Nephron (organoid): ENCODE measurements at regions not wholly inside any gene's neighbourhood (a gene's known extent, or its start where the extent isn't known, plus 50 kb on each side); places are given as distances from the start of the nearest gene placed in this dataset.

Experiments used
- H3K27ac Mint-ChIP-seq, 3 experiments: 2 replicates each; pipeline ENCODE4 v1.8.0; 2020; ENCODE audit warnings: mixed read lengths in 3 of 3, mild to moderate bottlenecking in 2 of 3, moderate library complexity in 1 of 3
- H3K27me3 Mint-ChIP-seq: 2 replicates; pipeline ENCODE4 v1.8.0; 2021; ENCODE audit warnings: low read depth, mild to moderate bottlenecking, moderate library complexity, mixed read lengths
- H3K36me3 Mint-ChIP-seq: 2 replicates; pipeline ENCODE4 v1.8.0; 2020; ENCODE audit warnings: low read depth, mixed read lengths
- H3K4me1 Mint-ChIP-seq: 2 replicates; pipeline ENCODE4 v1.8.0; 2020; ENCODE audit warnings: mixed read lengths
- H3K4me3 Mint-ChIP-seq, 3 experiments: 2 replicates each; pipeline ENCODE4 v1.8.0; 2020; ENCODE audit warnings: mild to moderate bottlenecking in 3 of 3, mixed read lengths in 3 of 3, moderate library complexity in 2 of 3
- H3K9me3 Mint-ChIP-seq: 2 replicates; pipeline ENCODE4 v1.8.0; 2020; ENCODE audit warnings: mixed read lengths
- CTCF ChIP-seq, 3 experiments: fragments of 200-600 bp; sonication (generic); IDR thresholded peaks; one replicate each; pipeline ENCODE4 v1.5.0; 2021; ENCODE audit warnings: antibody characterized with exemption in 3 of 3; ENCODE audit not compliant: unreplicated experiment in 3 of 3

GRCh38 chrX:69243276-69243675 lies 78.0 kb upstream of the PJA1 start:
- Mint-ChIP-seq H3K9me3 (peaks cover 8% of the 10 kb centered on the region), H3K4me1 (no peaks in the 10 kb centered on the region), H3K4me3 (no peak overlapping the region), H3K27ac (no peak overlapping the region), H3K27me3 (no peaks in the 10 kb centered on the region), H3K36me3 (no peaks in the 10 kb centered on the region)
- no peak for TF ChIP-seq CTCF (IDR thresholded peaks at IDR 0.05; ENCODE audit: unreplicated experiment in 3 of 3)

- H3K27me3 Mint-ChIP-seq, result no peaks in the 10 kb centered on the region
- no peak overlapping the region for H3K4me3 Mint-ChIP-seq
- H3K36me3 Mint-ChIP-seq, result no peaks in the 10 kb centered on the region
- no peaks in the 10 kb centered on the region for H3K9me3 Mint-ChIP-seq
- no peaks in the 10 kb centered on the region for H3K4me1 Mint-ChIP-seq
- TF ChIP-seq CTCF (IDR thresholded peaks at IDR 0.05; ENCODE audit: unreplicated experiment in 3 of 3), result no peak
- H3K27ac Mint-ChIP-seq, result no peak overlapping the region
Measured at GRCh38 chrX:69238887-69239231, 73.6 kb upstream of the PJA1 start.

- TF ChIP-seq CTCF (IDR thresholded peaks at IDR 0.05; ENCODE audit: unreplicated experiment in 3 of 3), result no peak
- Mint-ChIP-seq H3K9me3 (no peaks in the 10 kb centered on the region), H3K27me3 (no peaks in the 10 kb centered on the region), H3K4me3 (no peak overlapping the region), H3K4me1 (no peaks in the 10 kb centered on the region), H3K36me3 (no peaks in the 10 kb centered on the region), H3K27ac (no peak overlapping the region)
Measured at GRCh38 chrX:69238114-69238886, 73.0 kb upstream of the PJA1 start.

- H3K9me3 Mint-ChIP-seq, result peaks cover 4% of the 10 kb centered on the region
- no peaks in the 10 kb centered on the region for H3K27me3 Mint-ChIP-seq
- H3K4me3 Mint-ChIP-seq, result no peak overlapping the region
- no peak for TF ChIP-seq CTCF (IDR thresholded peaks at IDR 0.05; ENCODE audit: unreplicated experiment in 3 of 3)
- no peaks in the 10 kb centered on the region for H3K36me3 Mint-ChIP-seq
- H3K4me1 Mint-ChIP-seq, result no peaks in the 10 kb centered on the region
- H3K27ac Mint-ChIP-seq, result no peak overlapping the region
Measured at GRCh38 chrX:69237236-69237635, 72.0 kb upstream of the PJA1 start.

- Mint-ChIP-seq H3K9me3 (peaks cover 4% of the 10 kb centered on the region), H3K4me3 (no peak overlapping the region)
- TF ChIP-seq CTCF (IDR thresholded peaks at IDR 0.05; ENCODE audit: unreplicated experiment in 3 of 3), result no peak
Measured at GRCh38 chrX:69236641-69237040, 71.4 kb upstream of the PJA1 start.

GRCh38 chrX:69234624-69235023 lies 69.4 kb upstream of the PJA1 start:
- no peak overlapping the region for H3K27ac Mint-ChIP-seq

More at GRCh38 chrX:69236641-69237040, 71.4 kb upstream of the PJA1 start:
- Mint-ChIP-seq H3K27me3 (no peaks in the 10 kb centered on the region), H3K36me3 (no peaks in the 10 kb centered on the region), H3K27ac (no peak overlapping the region), H3K4me1 (no peaks in the 10 kb centered on the region)

More at GRCh38 chrX:69234624-69235023, 69.4 kb upstream of the PJA1 start:
- H3K9me3 Mint-ChIP-seq, result peaks cover 8% of the 10 kb centered on the region
- H3K4me1 Mint-ChIP-seq, result no peaks in the 10 kb centered on the region
- H3K4me3 Mint-ChIP-seq, result no peak overlapping the region
- H3K36me3 Mint-ChIP-seq, result no peaks in the 10 kb centered on the region
- H3K27me3 Mint-ChIP-seq, result no peaks in the 10 kb centered on the region
- no peak for TF ChIP-seq CTCF (IDR thresholded peaks at IDR 0.05; ENCODE audit: unreplicated experiment in 3 of 3)
